ENCODE measurements at regions not wholly inside any gene's neighbourhood (a gene's known extent, or its start where the extent isn't known, plus 50 kb on each side); places are given as distances from the start of the nearest gene placed in this dataset.

DNA sequence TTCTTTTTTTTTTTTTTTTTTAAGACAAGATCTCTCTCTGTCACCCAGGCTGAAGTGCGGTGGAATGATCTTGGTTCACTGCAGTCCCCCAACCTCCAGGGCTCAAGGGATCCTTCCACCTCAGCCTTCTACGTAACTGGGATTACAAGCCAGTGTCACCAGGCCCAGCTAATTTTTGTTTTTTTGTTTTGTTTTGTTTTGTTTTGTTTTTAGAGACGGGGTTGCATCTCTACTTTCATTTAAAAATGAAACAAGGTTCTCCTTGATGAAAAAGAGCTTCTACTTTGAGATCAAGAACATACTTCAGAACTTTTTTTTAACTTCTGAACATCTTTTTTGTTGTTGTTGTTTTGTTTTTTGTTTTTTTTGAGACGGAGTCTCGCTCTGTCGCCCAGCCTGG lies 121.7 kb upstream of the PRB2 start (continued):
- TF ChIP-seq ZNF462 (CRISPR knock-in tag; IDR thresholded peaks at IDR 0.05) = no peak

DNA sequence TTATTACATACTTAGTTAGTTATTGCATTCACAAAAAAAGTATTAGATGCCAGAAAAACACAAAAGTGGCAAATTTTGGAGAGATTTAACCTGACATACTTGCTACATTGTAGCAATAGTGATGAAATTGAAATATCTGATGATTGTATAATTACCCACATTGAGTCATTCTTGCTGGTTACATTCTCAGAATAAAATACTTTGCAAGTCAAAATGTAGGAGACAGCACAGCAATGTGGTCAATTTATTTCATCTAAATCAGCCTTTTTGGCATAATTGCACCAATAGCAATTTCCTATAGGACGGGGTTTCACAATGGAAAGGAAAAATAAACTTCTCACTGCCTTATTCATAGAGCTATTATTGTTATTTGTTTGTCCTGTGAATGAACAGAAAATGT lies 125.0 kb upstream of the ETV6 start:
- Mint-ChIP-seq H3K27me3 (ENCODE audit: insufficient read depth, low read depth, poor library complexity) (no peaks in the 10 kb centered on the region), H3K36me3 (ENCODE audit: low read depth) (no peaks in the 10 kb centered on the region), H3K9me3 (no peaks in the 10 kb centered on the region), H3K4me3 (no peak overlapping the region), H3K4me1 (no peaks in the 10 kb centered on the region), H3K27ac (no peak overlapping the region)
- no peak overlapping the region for H3K27ac ChIP-seq (ENCODE audit: low read depth)
- H3K4me1 ChIP-seq (ENCODE audit: insufficient read depth) = no peaks in the 10 kb centered on the region
- no peaks in the 10 kb centered on the region for H3K9me2 ChIP-seq (ENCODE audit: insufficient read depth)
- H3K4me2 ChIP-seq = no peak overlapping the region
- no peaks in the 10 kb centered on the region for H3K36me3 ChIP-seq (ENCODE audit: insufficient read depth)
- H3K79me2 ChIP-seq (replicated peaks; ENCODE audit: insufficient read depth) = no peaks in the 10 kb centered on the region
- TF ChIP-seq, protein P1, sequence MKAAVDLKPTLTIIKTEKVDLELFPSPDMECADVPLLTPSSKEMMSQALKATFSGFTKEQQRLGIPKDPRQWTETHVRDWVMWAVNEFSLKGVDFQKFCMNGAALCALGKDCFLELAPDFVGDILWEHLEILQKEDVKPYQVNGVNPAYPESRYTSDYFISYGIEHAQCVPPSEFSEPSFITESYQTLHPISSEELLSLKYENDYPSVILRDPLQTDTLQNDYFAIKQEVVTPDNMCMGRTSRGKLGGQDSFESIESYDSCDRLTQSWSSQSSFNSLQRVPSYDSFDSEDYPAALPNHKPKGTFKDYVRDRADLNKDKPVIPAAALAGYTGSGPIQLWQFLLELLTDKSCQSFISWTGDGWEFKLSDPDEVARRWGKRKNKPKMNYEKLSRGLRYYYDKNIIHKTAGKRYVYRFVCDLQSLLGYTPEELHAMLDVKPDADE (IDR thresholded peaks at IDR 0.05) = no peak
- no peak for TF ChIP-seq JUNB (IDR thresholded peaks at IDR 0.05; ENCODE audit: unreplicated experiment)
- no peak for TF ChIP-seq EZH2phosphoT487 (IDR thresholded peaks at IDR 0.05; ENCODE audit: unreplicated experiment)
- TF ChIP-seq ZNF331 (CRISPR knock-in tag; IDR thresholded peaks at IDR 0.05; ENCODE audit: low read depth) = no peak
- TF ChIP-seq POLR2AphosphoS5 (IDR thresholded peaks at IDR 0.05; ENCODE audit: low read depth) = no peak
- TF ChIP-seq STAT1 (IDR thresholded peaks at IDR 0.05; ENCODE audit: unreplicated experiment) = no peak
- no peaks in the 10 kb centered on the region for H3K27me3 ChIP-seq (ENCODE audit: insufficient read depth)
- no peak overlapping the region for H2AFZ ChIP-seq
- H3K4me3 ChIP-seq = no peak overlapping the region
- DNase-seq (ENCODE audit: low spot score) (no peak), ATAC-seq (no peak)
- H3F3A ChIP-seq (replicated peaks; ENCODE audit: low read depth) = no peaks in the 10 kb centered on the region
- H4K20me1 ChIP-seq (replicated peaks; ENCODE audit: insufficient read depth) = no peaks in the 10 kb centered on the region
